ENCODE measurements at regions not wholly inside any gene's neighbourhood (a gene's known extent, or its start where the extent isn't known, plus 50 kb on each side); places are given as distances from the start of the nearest gene placed in this dataset.

DNA sequence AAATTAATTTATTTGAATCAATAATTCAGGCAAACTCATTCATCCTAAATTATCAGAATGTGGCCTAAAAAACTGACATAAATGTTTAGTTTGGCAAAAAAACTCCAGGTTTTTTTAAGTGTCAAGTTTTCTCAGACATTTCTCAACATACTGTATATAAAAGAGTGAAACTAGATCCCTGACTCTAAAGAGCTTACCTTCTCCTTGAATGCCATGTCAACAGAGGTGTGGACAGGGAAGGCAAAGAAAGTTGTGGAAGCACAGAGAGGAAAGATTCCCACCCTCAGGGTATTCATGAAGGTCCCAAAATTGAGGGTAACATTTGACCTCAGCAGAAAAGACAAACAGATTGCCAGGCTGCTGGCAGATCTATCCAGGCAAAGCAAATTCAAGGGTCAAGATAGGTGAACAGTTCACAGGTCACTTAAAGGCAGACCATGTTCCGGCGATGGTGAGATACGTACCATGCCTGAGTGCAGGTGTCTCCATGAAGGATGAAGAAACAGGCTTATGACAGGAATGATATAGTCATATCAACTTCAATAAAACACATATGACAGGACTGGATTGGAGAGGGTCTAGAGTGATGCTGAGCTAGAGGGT lies 1638.3 kb upstream of the ZEB2 start:
- H3K27me3 Mint-ChIP-seq (ENCODE audit: insufficient read depth, low read depth, poor library complexity), result no peaks in the 10 kb centered on the region
- no peaks in the 10 kb centered on the region for H3F3A ChIP-seq (replicated peaks; ENCODE audit: low read depth)
- H3K4me3 ChIP-seq, result no peak overlapping the region
- H3K9me2 ChIP-seq (ENCODE audit: insufficient read depth), result peaks cover 9% of the 10 kb centered on the region
- no peak overlapping the region for H2AFZ ChIP-seq
- DNase-seq (ENCODE audit: low spot score) (no peak), ATAC-seq (no peak)
- no peaks in the 10 kb centered on the region for H3K27me3 ChIP-seq (ENCODE audit: insufficient read depth)
- no peaks in the 10 kb centered on the region for H3K4me1 Mint-ChIP-seq
- TF ChIP-seq NANOG (IDR thresholded peaks at IDR 0.05; ENCODE audit: borderline replicate concordance) (no peak), ZNF331 (CRISPR knock-in tag; IDR thresholded peaks at IDR 0.05; ENCODE audit: low read depth) (no peak), CREB1 (CRISPR knock-in tag; IDR thresholded peaks at IDR 0.05; ENCODE audit: low read depth) (no peak), EZH2 (IDR thresholded peaks at IDR 0.05; ENCODE audit: low read depth, unreplicated experiment) (no peak), EZH2phosphoT487 (IDR thresholded peaks at IDR 0.05; ENCODE audit: unreplicated experiment) (no peak), POLR2AphosphoS5 (IDR thresholded peaks at IDR 0.05; ENCODE audit: low read depth) (no peak)
- TF ChIP-seq, protein P1, sequence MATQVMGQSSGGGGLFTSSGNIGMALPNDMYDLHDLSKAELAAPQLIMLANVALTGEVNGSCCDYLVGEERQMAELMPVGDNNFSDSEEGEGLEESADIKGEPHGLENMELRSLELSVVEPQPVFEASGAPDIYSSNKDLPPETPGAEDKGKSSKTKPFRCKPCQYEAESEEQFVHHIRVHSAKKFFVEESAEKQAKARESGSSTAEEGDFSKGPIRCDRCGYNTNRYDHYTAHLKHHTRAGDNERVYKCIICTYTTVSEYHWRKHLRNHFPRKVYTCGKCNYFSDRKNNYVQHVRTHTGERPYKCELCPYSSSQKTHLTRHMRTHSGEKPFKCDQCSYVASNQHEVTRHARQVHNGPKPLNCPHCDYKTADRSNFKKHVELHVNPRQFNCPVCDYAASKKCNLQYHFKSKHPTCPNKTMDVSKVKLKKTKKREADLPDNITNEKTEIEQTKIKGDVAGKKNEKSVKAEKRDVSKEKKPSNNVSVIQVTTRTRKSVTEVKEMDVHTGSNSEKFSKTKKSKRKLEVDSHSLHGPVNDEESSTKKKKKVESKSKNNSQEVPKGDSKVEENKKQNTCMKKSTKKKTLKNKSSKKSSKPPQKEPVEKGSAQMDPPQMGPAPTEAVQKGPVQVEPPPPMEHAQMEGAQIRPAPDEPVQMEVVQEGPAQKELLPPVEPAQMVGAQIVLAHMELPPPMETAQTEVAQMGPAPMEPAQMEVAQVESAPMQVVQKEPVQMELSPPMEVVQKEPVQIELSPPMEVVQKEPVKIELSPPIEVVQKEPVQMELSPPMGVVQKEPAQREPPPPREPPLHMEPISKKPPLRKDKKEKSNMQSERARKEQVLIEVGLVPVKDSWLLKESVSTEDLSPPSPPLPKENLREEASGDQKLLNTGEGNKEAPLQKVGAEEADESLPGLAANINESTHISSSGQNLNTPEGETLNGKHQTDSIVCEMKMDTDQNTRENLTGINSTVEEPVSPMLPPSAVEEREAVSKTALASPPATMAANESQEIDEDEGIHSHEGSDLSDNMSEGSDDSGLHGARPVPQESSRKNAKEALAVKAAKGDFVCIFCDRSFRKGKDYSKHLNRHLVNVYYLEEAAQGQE (IDR thresholded peaks at IDR 0.05; ENCODE audit: unreplicated experiment), result no peak
- TF ChIP-seq, protein P2, sequence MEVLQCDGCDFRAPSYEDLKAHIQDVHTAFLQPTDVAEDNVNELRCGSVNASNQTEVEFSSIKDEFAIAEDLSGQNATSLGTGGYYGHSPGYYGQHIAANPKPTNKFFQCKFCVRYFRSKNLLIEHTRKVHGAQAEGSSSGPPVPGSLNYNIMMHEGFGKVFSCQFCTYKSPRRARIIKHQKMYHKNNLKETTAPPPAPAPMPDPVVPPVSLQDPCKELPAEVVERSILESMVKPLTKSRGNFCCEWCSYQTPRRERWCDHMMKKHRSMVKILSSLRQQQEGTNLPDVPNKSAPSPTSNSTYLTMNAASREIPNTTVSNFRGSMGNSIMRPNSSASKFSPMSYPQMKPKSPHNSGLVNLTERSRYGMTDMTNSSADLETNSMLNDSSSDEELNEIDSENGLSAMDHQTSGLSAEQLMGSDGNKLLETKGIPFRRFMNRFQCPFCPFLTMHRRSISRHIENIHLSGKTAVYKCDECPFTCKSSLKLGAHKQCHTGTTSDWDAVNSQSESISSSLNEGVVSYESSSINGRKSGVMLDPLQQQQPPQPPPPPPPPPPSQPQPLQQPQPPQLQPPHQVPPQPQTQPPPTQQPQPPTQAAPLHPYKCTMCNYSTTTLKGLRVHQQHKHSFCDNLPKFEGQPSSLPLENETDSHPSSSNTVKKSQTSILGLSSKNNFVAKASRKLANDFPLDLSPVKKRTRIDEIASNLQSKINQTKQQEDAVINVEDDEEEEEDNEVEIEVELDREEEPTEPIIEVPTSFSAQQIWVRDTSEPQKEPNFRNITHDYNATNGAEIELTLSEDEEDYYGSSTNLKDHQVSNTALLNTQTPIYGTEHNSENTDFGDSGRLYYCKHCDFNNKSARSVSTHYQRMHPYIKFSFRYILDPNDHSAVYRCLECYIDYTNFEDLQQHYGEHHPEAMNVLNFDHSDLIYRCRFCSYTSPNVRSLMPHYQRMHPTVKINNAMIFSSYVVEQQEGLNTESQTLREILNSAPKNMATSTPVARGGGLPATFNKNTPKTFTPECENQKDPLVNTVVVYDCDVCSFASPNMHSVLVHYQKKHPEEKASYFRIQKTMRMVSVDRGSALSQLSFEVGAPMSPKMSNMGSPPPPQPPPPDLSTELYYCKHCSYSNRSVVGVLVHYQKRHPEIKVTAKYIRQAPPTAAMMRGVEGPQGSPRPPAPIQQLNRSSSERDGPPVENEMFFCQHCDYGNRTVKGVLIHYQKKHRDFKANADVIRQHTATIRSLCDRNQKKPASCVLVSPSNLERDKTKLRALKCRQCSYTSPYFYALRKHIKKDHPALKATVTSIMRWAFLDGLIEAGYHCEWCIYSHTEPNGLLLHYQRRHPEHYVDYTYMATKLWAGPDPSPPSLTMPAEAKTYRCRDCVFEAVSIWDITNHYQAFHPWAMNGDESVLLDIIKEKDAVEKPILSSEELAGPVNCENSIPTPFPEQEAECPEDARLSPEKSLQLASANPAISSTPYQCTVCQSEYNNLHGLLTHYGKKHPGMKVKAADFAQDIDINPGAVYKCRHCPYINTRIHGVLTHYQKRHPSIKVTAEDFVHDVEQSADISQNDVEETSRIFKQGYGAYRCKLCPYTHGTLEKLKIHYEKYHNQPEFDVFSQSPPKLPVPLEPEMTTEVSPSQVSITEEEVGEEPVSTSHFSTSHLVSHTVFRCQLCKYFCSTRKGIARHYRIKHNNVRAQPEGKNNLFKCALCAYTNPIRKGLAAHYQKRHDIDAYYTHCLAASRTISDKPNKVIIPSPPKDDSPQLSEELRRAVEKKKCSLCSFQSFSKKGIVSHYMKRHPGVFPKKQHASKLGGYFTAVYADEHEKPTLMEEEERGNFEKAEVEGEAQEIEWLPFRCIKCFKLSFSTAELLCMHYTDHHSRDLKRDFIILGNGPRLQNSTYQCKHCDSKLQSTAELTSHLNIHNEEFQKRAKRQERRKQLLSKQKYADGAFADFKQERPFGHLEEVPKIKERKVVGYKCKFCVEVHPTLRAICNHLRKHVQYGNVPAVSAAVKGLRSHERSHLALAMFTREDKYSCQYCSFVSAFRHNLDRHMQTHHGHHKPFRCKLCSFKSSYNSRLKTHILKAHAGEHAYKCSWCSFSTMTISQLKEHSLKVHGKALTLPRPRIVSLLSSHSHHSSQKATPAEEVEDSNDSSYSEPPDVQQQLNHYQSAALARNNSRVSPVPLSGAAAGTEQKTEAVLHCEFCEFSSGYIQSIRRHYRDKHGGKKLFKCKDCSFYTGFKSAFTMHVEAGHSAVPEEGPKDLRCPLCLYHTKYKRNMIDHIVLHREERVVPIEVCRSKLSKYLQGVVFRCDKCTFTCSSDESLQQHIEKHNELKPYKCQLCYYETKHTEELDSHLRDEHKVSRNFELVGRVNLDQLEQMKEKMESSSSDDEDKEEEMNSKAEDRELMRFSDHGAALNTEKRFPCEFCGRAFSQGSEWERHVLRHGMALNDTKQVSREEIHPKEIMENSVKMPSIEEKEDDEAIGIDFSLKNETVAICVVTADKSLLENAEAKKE (CRISPR knock-in tag; IDR thresholded peaks at IDR 0.05), result no peak
- TF ChIP-seq, protein P3, sequence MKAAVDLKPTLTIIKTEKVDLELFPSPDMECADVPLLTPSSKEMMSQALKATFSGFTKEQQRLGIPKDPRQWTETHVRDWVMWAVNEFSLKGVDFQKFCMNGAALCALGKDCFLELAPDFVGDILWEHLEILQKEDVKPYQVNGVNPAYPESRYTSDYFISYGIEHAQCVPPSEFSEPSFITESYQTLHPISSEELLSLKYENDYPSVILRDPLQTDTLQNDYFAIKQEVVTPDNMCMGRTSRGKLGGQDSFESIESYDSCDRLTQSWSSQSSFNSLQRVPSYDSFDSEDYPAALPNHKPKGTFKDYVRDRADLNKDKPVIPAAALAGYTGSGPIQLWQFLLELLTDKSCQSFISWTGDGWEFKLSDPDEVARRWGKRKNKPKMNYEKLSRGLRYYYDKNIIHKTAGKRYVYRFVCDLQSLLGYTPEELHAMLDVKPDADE (IDR thresholded peaks at IDR 0.05), result no peak
- H3K79me2 ChIP-seq (replicated peaks; ENCODE audit: insufficient read depth), result no peaks in the 10 kb centered on the region
- H3K36me3 Mint-ChIP-seq (ENCODE audit: low read depth), result no peaks in the 10 kb centered on the region
- no peak overlapping the region for H3K27ac Mint-ChIP-seq
- H3K4me2 ChIP-seq, result no peak overlapping the region
- no peak overlapping the region for H3K4me3 Mint-ChIP-seq
- no peaks in the 10 kb centered on the region for H3K4me1 ChIP-seq (ENCODE audit: insufficient read depth)
- H3K27ac ChIP-seq (ENCODE audit: low read depth), result no peak overlapping the region
- no peaks in the 10 kb centered on the region for H3K36me3 ChIP-seq (ENCODE audit: insufficient read depth)
- no peaks in the 10 kb centered on the region for H4K20me1 ChIP-seq (replicated peaks; ENCODE audit: insufficient read depth)
- no peaks in the 10 kb centered on the region for H3K9me3 Mint-ChIP-seq

All from GM23338 (cell line).